HEK293T (cell line): ENCODE measurements at regions not wholly inside any gene's neighbourhood (a gene's known extent, or its start where the extent isn't known, plus 50 kb on each side); places are given as distances from the start of the nearest gene placed in this dataset.

Experiments used
- BHLHE40 ChIP-seq: fragments of 450-650 bp; IDR thresholded peaks from 2 replicates; pipeline ENCODE4 v1.6.1; 2016; ENCODE audit warnings: mild to moderate bottlenecking, moderate library complexity, borderline replicate concordance
- FOXA1 ChIP-seq: fragments of 450-650 bp; IDR thresholded peaks from 2 replicates; pipeline ENCODE4 v1.6.1; 2016; ENCODE audit warnings: mild to moderate bottlenecking
- L3MBTL2 ChIP-seq: fragments of 450-650 bp; conservative IDR thresholded peaks from 2 replicates; pipeline ENCODE4 v1.6.1; 2016; ENCODE audit warnings: mild to moderate bottlenecking
- PKNOX1 ChIP-seq: fragments of 450-650 bp; IDR thresholded peaks from 2 replicates; pipeline ENCODE4 v1.6.1; 2016
- SP1 ChIP-seq: fragments of 450-650 bp; IDR thresholded peaks from 2 replicates; pipeline ENCODE4 v1.6.1; 2017
- SUZ12 ChIP-seq: fragments of 450-650 bp; IDR thresholded peaks from 2 replicates; pipeline ENCODE4 v1.6.1; 2016; ENCODE audit warnings: mild to moderate bottlenecking

DNA sequence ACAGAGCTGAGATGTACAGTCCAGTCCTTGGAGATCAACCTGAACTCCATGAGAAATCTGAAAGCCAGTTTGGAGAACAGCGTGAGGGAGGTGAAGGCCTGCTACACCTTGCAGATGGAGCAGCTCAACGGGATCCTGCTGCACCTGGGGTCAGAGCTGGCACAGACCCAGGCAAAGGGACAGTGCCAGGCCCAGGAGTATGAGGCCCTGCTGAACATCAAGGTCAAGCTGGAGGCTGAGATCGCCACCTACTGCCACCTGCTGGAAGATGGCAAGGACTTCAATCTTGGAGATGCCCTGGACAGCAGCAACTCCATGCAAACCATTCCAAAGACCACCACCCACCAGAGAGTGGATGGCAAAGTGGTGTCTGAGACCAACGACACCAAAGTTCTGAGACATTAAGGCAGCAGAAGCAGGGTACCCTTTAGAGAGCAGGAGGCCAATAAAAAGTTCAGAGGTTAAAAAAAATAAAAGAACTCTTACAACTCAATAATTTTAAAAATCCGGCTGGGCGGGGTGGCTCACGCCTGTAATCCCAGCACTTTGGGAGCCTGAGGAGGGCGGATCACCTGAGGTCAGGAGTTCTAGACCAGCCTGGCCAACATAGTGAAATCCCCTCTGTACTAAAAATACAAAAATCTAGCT, 69.9 kb upstream of the RTL6 start:
- TF ChIP-seq SP1 = no peak
- no peak for TF ChIP-seq BHLHE40
- TF ChIP-seq FOXA1 = no peak
- TF ChIP-seq SUZ12 = no peak
- no peak for TF ChIP-seq PKNOX1
- no peak for TF ChIP-seq L3MBTL2
